Chondrocyte (in vitro differentiated cells): ENCODE measurements at regions not wholly inside any gene's neighbourhood (a gene's known extent, or its start where the extent isn't known, plus 50 kb on each side); places are given as distances from the start of the nearest gene placed in this dataset.
"Not testable (repeated sequence)": the region's sequence is repeated elsewhere in the genome, so short reads cannot be mapped to it uniquely, and the experiment has no call there.

Experiments
- DNase-seq: peaks from one replicate; pipeline ENCODE4 v3.0.0; 2021; ENCODE audit warnings: mixed read lengths, low spot score
- H3K27ac Mint-ChIP-seq: one replicate; pipeline ENCODE4 v1.8.0; 2021; ENCODE audit warnings: mild to moderate bottlenecking, moderate library complexity, mixed read lengths; ENCODE audit not compliant: unreplicated experiment
- H3K27me3 Mint-ChIP-seq: 2 replicates; pipeline ENCODE4 v1.8.0; 2021; ENCODE audit warnings: low read depth, mixed read lengths
- H3K36me3 Mint-ChIP-seq: 2 replicates; pipeline ENCODE4 v1.8.0; 2021; ENCODE audit warnings: low read depth, mixed read lengths
- H3K4me1 Mint-ChIP-seq: 2 replicates; pipeline ENCODE4 v1.8.0; 2021; ENCODE audit warnings: low read depth, mild to moderate bottlenecking, mixed read lengths
- H3K4me3 Mint-ChIP-seq: one replicate; pipeline ENCODE4 v1.8.0; 2021; ENCODE audit warnings: mild to moderate bottlenecking, moderate library complexity, mixed read lengths; ENCODE audit not compliant: unreplicated experiment
- H3K9me3 Mint-ChIP-seq: 2 replicates; pipeline ENCODE4 v1.8.0; 2021; ENCODE audit warnings: low read depth, mixed read lengths
- CTCF ChIP-seq: fragments of 200-600 bp; sonication (generic); IDR thresholded peaks from 2 replicates; pipeline ENCODE4 v1.5.0; 2021; ENCODE audit warnings: antibody characterized with exemption, mild to moderate bottlenecking, moderate library complexity

DNA sequence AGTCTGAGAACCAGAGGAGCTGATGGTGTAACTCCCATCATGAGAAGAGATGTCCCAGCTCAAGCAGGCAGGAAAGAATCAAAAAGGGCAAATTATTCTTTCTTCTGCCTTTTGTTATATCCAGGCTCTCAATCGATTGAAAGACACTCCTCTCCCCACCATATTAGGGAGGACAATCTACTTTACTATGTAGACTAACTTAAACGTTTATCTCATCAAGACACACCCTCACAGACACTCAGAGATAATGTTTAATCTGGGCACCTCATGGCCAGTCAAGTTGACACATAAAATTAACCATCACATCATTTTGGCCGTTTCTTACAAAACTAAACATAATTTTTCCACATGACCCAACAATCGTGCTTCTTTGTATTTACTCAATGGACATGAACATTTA, 534.3 kb upstream of the RORB start:
- TF ChIP-seq CTCF: no peak
- Mint-ChIP-seq H3K4me1 (no peaks in the 10 kb centered on the region), H3K27ac (no peak overlapping the region), H3K9me3 (no peaks in the 10 kb centered on the region), H3K27me3 (no peaks in the 10 kb centered on the region), H3K4me3 (no peak overlapping the region), H3K36me3 (no peaks in the 10 kb centered on the region)
- no peak for DNase-seq

GRCh38 chr9:73969936-73970335, 527.2 kb upstream of the RORB start:
- no peak for TF ChIP-seq CTCF
- no peaks in the 10 kb centered on the region for H3K27me3 Mint-ChIP-seq
- no peak overlapping the region for H3K4me3 Mint-ChIP-seq
- H3K36me3 Mint-ChIP-seq: no peaks in the 10 kb centered on the region
- no peaks in the 10 kb centered on the region for H3K4me1 Mint-ChIP-seq
- H3K9me3 Mint-ChIP-seq: peaks cover 5% of the 10 kb centered on the region
- no peak overlapping the region for H3K27ac Mint-ChIP-seq
- DNase-seq: no peak

DNA sequence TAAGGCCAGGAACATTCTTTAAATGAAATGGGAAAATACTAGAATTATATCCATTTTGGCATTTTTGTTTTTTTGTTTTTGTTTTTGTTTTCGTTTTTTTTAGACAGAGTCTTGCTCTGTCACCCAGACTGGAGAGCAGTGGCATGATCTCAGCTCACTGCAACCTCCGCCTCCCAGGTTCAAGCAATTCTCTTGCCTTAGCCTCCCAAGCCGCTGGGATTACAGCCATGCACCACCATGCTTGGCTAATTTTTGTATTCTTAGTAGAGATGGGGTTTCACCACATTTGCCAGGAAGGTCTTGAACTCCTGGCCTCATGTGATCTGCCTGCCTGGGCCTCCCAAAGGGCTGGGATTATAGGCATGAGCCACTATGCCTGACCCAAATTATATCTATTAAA, 520.7 kb upstream of the RORB start:
- not testable (repeated sequence) for H3K9me3 Mint-ChIP-seq, DNase-seq, H3K4me1 Mint-ChIP-seq, H3K4me3 Mint-ChIP-seq, H3K36me3 Mint-ChIP-seq, H3K27me3 Mint-ChIP-seq, H3K27ac Mint-ChIP-seq

DNA sequence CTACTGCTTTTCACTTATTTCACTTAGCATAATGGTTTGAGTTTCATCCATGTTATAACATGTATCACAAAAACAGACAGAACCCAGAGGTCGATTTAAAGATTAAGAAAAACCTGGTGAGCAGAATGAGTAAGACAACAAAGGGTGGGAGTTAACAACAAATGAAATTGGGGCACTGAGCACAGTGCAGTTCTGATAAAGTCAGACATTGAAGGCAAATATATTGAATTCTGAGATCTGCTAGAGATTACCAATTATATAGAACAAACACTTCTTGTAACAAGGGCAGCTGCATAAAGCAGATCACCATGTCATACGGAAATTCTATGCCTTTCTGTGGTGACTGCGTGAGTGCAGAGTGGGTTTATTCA, 517.3 kb upstream of the RORB start:
- Mint-ChIP-seq H3K36me3 (no peaks in the 10 kb centered on the region), H3K9me3 (peaks cover 2% of the 10 kb centered on the region), H3K4me3 (no peak overlapping the region), H3K27ac (no peak overlapping the region), H3K4me1 (no peaks in the 10 kb centered on the region), H3K27me3 (peaks cover 3% of the 10 kb centered on the region)
- no peak for DNase-seq
- no peak for TF ChIP-seq CTCF

DNA sequence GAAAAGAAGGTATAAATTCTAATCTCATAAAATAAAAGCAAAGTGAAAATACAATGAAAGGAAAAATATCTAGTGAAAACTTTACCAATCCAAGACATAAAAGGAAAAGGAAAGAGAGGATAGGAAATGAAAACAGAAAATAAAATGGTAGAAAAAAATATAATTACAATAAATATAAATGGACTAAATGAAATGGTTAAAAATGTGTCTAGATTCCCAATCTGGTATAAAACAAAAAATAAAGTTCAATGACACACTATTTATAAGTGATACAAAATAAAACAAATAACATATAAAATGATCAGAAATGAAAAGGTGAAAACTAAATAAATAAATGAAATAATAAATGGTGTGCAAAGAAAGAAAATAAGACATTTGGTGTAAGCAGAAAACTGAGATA, 516.4 kb upstream of the RORB start:
- no peak overlapping the region for H3K4me3 Mint-ChIP-seq
- peaks cover 3% of the 10 kb centered on the region for H3K27me3 Mint-ChIP-seq
- H3K4me1 Mint-ChIP-seq: no peaks in the 10 kb centered on the region
- DNase-seq: no peak
- peaks cover under 1% of the 10 kb centered on the region for H3K36me3 Mint-ChIP-seq
- peaks cover 10% of the 10 kb centered on the region for H3K9me3 Mint-ChIP-seq
- TF ChIP-seq CTCF: no peak
- no peak overlapping the region for H3K27ac Mint-ChIP-seq

GRCh38 chr9:73981405-73981804, 515.7 kb upstream of the RORB start:
- Mint-ChIP-seq H3K4me3 (no peak overlapping the region), H3K27me3 (peaks cover 3% of the 10 kb centered on the region), H3K27ac (no peak overlapping the region), H3K36me3 (peaks cover 4% of the 10 kb centered on the region), H3K9me3 (peaks cover 15% of the 10 kb centered on the region), H3K4me1 (no peaks in the 10 kb centered on the region)
- no peak for TF ChIP-seq CTCF
- DNase-seq: no peak
